ENCODE measurements at regions not wholly inside any gene's neighbourhood (a gene's known extent, or its start where the extent isn't known, plus 50 kb on each side); places are given as distances from the start of the nearest gene placed in this dataset.

DNA sequence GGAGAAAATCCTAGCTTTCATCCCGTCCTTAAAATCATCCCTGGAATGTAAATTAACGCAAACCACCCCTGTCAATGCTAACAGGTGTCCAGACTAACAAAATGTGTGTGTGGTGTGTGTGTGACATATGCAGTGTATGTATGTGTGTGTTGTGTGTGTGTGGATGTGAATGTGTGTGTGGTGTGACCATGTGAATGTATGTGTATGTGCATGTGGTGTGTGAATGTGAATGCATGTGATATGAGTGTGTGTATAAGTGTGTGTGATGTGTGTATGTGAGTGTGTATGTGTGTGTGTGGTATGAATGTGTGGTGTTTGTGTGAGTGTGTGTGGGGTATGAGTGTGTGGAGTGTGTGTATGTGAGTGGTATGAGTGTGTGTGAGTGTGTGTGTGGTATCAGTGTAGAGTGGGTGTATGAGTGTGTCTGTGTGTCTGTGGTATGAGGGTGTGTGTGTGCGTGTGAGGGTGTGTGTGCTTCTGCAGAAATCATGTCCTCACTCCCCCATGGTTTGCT is 190.8 kb downstream of the TEX29 start:
- Histone ChIP-seq H3K79me1 (ENCODE audit: insufficient read depth, low read depth, low read length, poor library complexity, severe bottlenecking) (no peaks in the 10 kb centered on the region), H2BK12ac (ENCODE audit: insufficient read length, low read depth, low read length) (no peak overlapping the region), H2BK120ac (ENCODE audit: low read depth, low read length, poor library complexity, severe bottlenecking) (no peak overlapping the region), H3K9ac (ENCODE audit: extremely low read depth, insufficient read length, low read length) (no peak overlapping the region), H4K20me1 (ENCODE audit: control insufficient read depth, insufficient read depth, insufficient read length) (no peaks in the 10 kb centered on the region), H3K14ac (ENCODE audit: insufficient read depth, low read length) (no peak overlapping the region), H3T11ph (ENCODE audit: low read length) (no peak overlapping the region), H4K91ac (ENCODE audit: insufficient read length, low read depth, low read length) (no peak overlapping the region), H3K23me2 (ENCODE audit: insufficient read length, low read depth, low read length, poor library complexity, severe bottlenecking) (no peaks in the 10 kb centered on the region), H3K56ac (ENCODE audit: insufficient read length, low read depth, low read length) (no peak overlapping the region), H3K27me3 (ENCODE audit: insufficient read depth, low read length) (no peaks in the 10 kb centered on the region), H2BK20ac (ENCODE audit: low read depth, low read length, poor library complexity, severe bottlenecking) (no peak overlapping the region), H3K18ac (ENCODE audit: insufficient read length, low read depth, low read length) (no peak overlapping the region), H3K4me2 (ENCODE audit: insufficient read depth, insufficient read length, low read length) (no peak overlapping the region), H2BK5ac (ENCODE audit: insufficient read length, low read length) (no peak overlapping the region), H4K5ac (ENCODE audit: insufficient read length, low read depth, low read length) (no peak overlapping the region), H3K79me2 (ENCODE audit: insufficient read depth, low read length) (no peaks in the 10 kb centered on the region), H2AFZ (ENCODE audit: low read length) (no peak overlapping the region), H2BK15ac (ENCODE audit: low read depth, low read length) (no peak overlapping the region), H3K4me1 (ENCODE audit: insufficient read depth, low read length) (no peaks in the 10 kb centered on the region), H4K8ac (replicated peaks; ENCODE audit: insufficient read length, low read depth, low read length) (no peak overlapping the region), H3K4ac (ENCODE audit: low read depth, low read length) (no peak overlapping the region), H2AK5ac (ENCODE audit: insufficient read length, low read length) (no peak overlapping the region), H3K27ac (ENCODE audit: insufficient read length, low read depth, low read length) (no peak overlapping the region), H3K9me3 (ENCODE audit: control insufficient read depth, low read depth, low read length) (no peaks in the 10 kb centered on the region), H3K23ac (ENCODE audit: insufficient read length, low read depth, low read length) (no peak overlapping the region)
- Mint-ChIP-seq H3K36me3 (ENCODE audit: insufficient read depth in 1 of 3, low read depth in 3 of 3) (no peaks in the 10 kb centered on the region), H3K9me3 (no peaks in the 10 kb centered on the region), H3K27me3 (ENCODE audit: low read depth) (peaks cover 9% of the 10 kb centered on the region), H3K27ac (no peak overlapping the region), H3K4me1 (peaks cover 14% of the 10 kb centered on the region in 2 experiments), H3K4me3 (no peak overlapping the region)
- WGBS (ENCODE audit: extremely low coverage, insufficient read length, low lambda C conversion rate): no CpG with 5 or more reads among the region's 3 CpGs
- TF ChIP-seq, protein P1, sequence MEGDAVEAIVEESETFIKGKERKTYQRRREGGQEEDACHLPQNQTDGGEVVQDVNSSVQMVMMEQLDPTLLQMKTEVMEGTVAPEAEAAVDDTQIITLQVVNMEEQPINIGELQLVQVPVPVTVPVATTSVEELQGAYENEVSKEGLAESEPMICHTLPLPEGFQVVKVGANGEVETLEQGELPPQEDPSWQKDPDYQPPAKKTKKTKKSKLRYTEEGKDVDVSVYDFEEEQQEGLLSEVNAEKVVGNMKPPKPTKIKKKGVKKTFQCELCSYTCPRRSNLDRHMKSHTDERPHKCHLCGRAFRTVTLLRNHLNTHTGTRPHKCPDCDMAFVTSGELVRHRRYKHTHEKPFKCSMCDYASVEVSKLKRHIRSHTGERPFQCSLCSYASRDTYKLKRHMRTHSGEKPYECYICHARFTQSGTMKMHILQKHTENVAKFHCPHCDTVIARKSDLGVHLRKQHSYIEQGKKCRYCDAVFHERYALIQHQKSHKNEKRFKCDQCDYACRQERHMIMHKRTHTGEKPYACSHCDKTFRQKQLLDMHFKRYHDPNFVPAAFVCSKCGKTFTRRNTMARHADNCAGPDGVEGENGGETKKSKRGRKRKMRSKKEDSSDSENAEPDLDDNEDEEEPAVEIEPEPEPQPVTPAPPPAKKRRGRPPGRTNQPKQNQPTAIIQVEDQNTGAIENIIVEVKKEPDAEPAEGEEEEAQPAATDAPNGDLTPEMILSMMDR (conservative IDR thresholded peaks at IDR 0.05): no peak
- no peak for DNase-seq
